ENCODE measurements at regions not wholly inside any gene's neighbourhood (a gene's known extent, or its start where the extent isn't known, plus 50 kb on each side); places are given as distances from the start of the nearest gene placed in this dataset.

- TF ChIP-seq GATA2 (IDR thresholded peaks at IDR 0.05; ENCODE audit: insufficient read depth, insufficient read length, low read depth, low read length) (no peak), CTCF (IDR thresholded peaks at IDR 0.05; ENCODE audit: extremely low read depth in 1 of 2, insufficient read depth in 1 of 2, low read depth in 1 of 2, low read length in 2 of 2) (no peak), MYC (IDR thresholded peaks at IDR 0.05; ENCODE audit: low read depth, low read length) (no peak), EZH2 (IDR thresholded peaks at IDR 0.05; ENCODE audit: borderline replicate concordance, low read depth, low read length, severe bottlenecking) (no peak), MAX (IDR thresholded peaks at IDR 0.05; ENCODE audit: insufficient read depth, insufficient read length) (no peak), FOS (IDR thresholded peaks at IDR 0.05; ENCODE audit: borderline replicate concordance, insufficient read depth, low read length) (no peak), JUN (IDR thresholded peaks at IDR 0.05; ENCODE audit: borderline replicate concordance, insufficient read depth, insufficient read length, low read depth) (no peak), POLR2AphosphoS5 (IDR thresholded peaks at IDR 0.05; ENCODE audit: insufficient read depth, low read depth, low read length) (no peak), POLR2A (IDR thresholded peaks at IDR 0.05; ENCODE audit: low read depth, low read length) (no peak)
Observed at GRCh38 chr21:35284199-35284598, 235.1 kb upstream of the RUNX1 start.

More at GRCh38 chr21:35284199-35284598, 235.1 kb upstream of the RUNX1 start:
- CTCF ChIA-PET: interaction anchor here (1.2 to 1.9 kb wide), 2 partner anchors 116 to 188 kb away, joined by 3 to 5 read pairs; no protein-coding TSS in a partner anchor
- DNase-seq (ENCODE audit: low read depth, low spot score) (no peak), FAIRE-seq (no peak)
- H3K9ac ChIP-seq (replicated peaks; ENCODE audit: extremely low read depth, insufficient read depth, low read length): no peak overlapping the region
- H3K79me2 ChIP-seq (ENCODE audit: control insufficient read depth, insufficient read depth, low read length): no peaks in the 10 kb centered on the region
- BruUV-seq (replicated peaks): no TSS peak
- no peaks in the 10 kb centered on the region for H3K27me3 ChIP-seq (ENCODE audit: control insufficient read depth in 2 of 2, insufficient read depth in 2 of 2, low read length in 2 of 2)
- dilution Hi-C loops (cut with MboI; ENCODE audit: extremely low pct_ligation_motif_present, low sequenced_read_pairs): no loop called here
- no peak overlapping the region for H2AFZ ChIP-seq (ENCODE audit: low read depth, low read length)
- H3K27ac ChIP-seq (ENCODE audit: insufficient read depth, low read depth, low read length): no peak overlapping the region
- POLR2A ChIA-PET: no interaction called here
- H3K9me1 ChIP-seq (replicated peaks; ENCODE audit: control insufficient read depth, extremely low read depth, insufficient read depth, low read length): no peaks in the 10 kb centered on the region
- H4K20me1 ChIP-seq (replicated peaks; ENCODE audit: control insufficient read depth, extremely low read depth, insufficient read depth, low read length): no peaks in the 10 kb centered on the region
- intact Hi-C loops (cut with micrococcal nuclease): no loop called here
- H3K4me3 ChIP-seq (replicated peaks in 1 of 3; ENCODE audit: insufficient read depth in 1 of 3, low read depth in 1 of 3, low read length in 3 of 3): no peak overlapping the region
- H3K4me1 ChIP-seq (ENCODE audit: control insufficient read depth, extremely low read depth, insufficient read depth, low read length): peaks cover 3% of the 10 kb centered on the region
- H3K36me3 ChIP-seq (ENCODE audit: control insufficient read depth in 2 of 2, extremely low read depth in 1 of 2, insufficient read depth in 2 of 2, low read length in 2 of 2): no peaks in the 10 kb centered on the region
- no peaks in the 10 kb centered on the region for H3K9me3 ChIP-seq (replicated peaks; ENCODE audit: control insufficient read depth, insufficient read depth, low read length)
- no peak overlapping the region for H3K4me2 ChIP-seq (ENCODE audit: insufficient read depth, low read length)

Data from endothelial cell of umbilical vein (primary cell).